GM23338 (cell line): ENCODE measurements at regions not wholly inside any gene's neighbourhood (a gene's known extent, or its start where the extent isn't known, plus 50 kb on each side); places are given as distances from the start of the nearest gene placed in this dataset.
A peak's percentile ranks its signal among the peaks of the same experiment; 100 is the strongest.

ENCODE experiments used
- ATAC-seq: fragments of 200-7000 bp; cut with Tn5 transposase; 3 replicates; pipeline ENCODE4 v1.9.1; 2020
- DNase-seq: peaks from one replicate; pipeline ENCODE4 v3.0.0-alpha.2; 2015; ENCODE audit warnings: low spot score
- H2AFZ ChIP-seq: fragments of 200-600 bp; sonication (generic); 2 replicates; pipeline ENCODE4 v1.8.0; 2016; ENCODE audit warnings: antibody characterized with exemption, mild to moderate bottlenecking, moderate library complexity
- H3F3A ChIP-seq: fragments of 200-600 bp; sonication (generic); replicated peaks from 2 replicates; pipeline ENCODE4 v1.8.0; 2017; ENCODE audit warnings: antibody characterized with exemption, mixed run types, low read depth
- H3K27ac ChIP-seq: fragments of 200-600 bp; sonication (generic); 2 replicates; pipeline ENCODE4 v1.6.1; 2016; ENCODE audit warnings: low read depth
- H3K27me3 ChIP-seq: fragments of 200-600 bp; sonication (generic); 2 replicates; pipeline ENCODE4 v1.8.0; 2016; ENCODE audit warnings: mild to moderate bottlenecking, mixed run types, moderate library complexity; ENCODE audit not compliant: insufficient read depth
- H3K36me3 ChIP-seq: fragments of 200-600 bp; sonication (generic); 2 replicates; pipeline ENCODE4 v1.8.0; 2016; ENCODE audit warnings: mild to moderate bottlenecking; ENCODE audit not compliant: insufficient read depth
- H3K4me1 ChIP-seq: fragments of 200-600 bp; sonication (generic); 2 replicates; pipeline ENCODE4 v1.8.0; 2016; ENCODE audit warnings: mild to moderate bottlenecking, moderate library complexity; ENCODE audit not compliant: insufficient read depth
- H3K4me2 ChIP-seq: fragments of 200-600 bp; sonication (generic); 2 replicates; pipeline ENCODE4 v1.7.1; 2017; ENCODE audit warnings: mixed run types
- H3K4me3 ChIP-seq: fragments of 200-600 bp; sonication (generic); 2 replicates; pipeline ENCODE4 v1.6.1; 2016; ENCODE audit warnings: mixed run types
- H3K79me2 ChIP-seq: fragments of 200-600 bp; sonication (generic); replicated peaks from 2 replicates; pipeline ENCODE4 v1.8.0; 2017; ENCODE audit warnings: mild to moderate bottlenecking; ENCODE audit not compliant: insufficient read depth
- H3K9me2 ChIP-seq: fragments of 200-600 bp; sonication (generic); 2 replicates; pipeline ENCODE4 v1.8.0; 2017; ENCODE audit not compliant: insufficient read depth
- H4K20me1 ChIP-seq: fragments of 200-600 bp; sonication (generic); replicated peaks from 2 replicates; pipeline ENCODE4 v1.8.0; 2017; ENCODE audit warnings: mild to moderate bottlenecking; ENCODE audit not compliant: insufficient read depth
- H3K27ac Mint-ChIP-seq: 2 replicates; pipeline ENCODE4 v1.8.0; 2020; ENCODE audit warnings: inconsistent platforms, mild to moderate bottlenecking, moderate library complexity, mixed read lengths
- H3K27me3 Mint-ChIP-seq: 3 replicates; pipeline ENCODE4 v1.8.0; 2022; ENCODE audit warnings: low read depth, mild to moderate bottlenecking, moderate library complexity, mixed read lengths, inconsistent platforms; ENCODE audit not compliant: insufficient read depth, poor library complexity
- H3K36me3 Mint-ChIP-seq: 3 replicates; pipeline ENCODE4 v1.8.0; 2021; ENCODE audit warnings: low read depth, mild to moderate bottlenecking, inconsistent platforms, moderate library complexity, mixed read lengths
- H3K4me1 Mint-ChIP-seq: 3 replicates; pipeline ENCODE4 v1.8.0; 2020; ENCODE audit warnings: mild to moderate bottlenecking, inconsistent platforms, mixed read lengths
- H3K4me3 Mint-ChIP-seq: 3 replicates; pipeline ENCODE4 v1.8.0; 2021; ENCODE audit warnings: moderate library complexity, mild to moderate bottlenecking, inconsistent platforms, mixed read lengths
- H3K9me3 Mint-ChIP-seq: 3 replicates; pipeline ENCODE4 v1.8.0; 2020; ENCODE audit warnings: moderate library complexity, mild to moderate bottlenecking, inconsistent platforms, mixed read lengths
- CREB1 ChIP-seq: fragments of 250-450 bp; sonication (Bioruptor Pico); IDR thresholded peaks from 2 replicates; pipeline ENCODE4 v1.5.0; 2020; ENCODE audit warnings: low read depth, mild to moderate bottlenecking, moderate library complexity
- EZH2phosphoT487 ChIP-seq: fragments of 200-600 bp; sonication (generic); IDR thresholded peaks from one replicate; pipeline ENCODE4 v1.8.1; 2018; ENCODE audit warnings: antibody characterized with exemption; ENCODE audit not compliant: unreplicated experiment
- JUNB ChIP-seq: IDR thresholded peaks from one replicate; pipeline ENCODE4 v1.6.1; 2016; ENCODE audit warnings: antibody characterized with exemption; ENCODE audit not compliant: unreplicated experiment
- NANOG ChIP-seq: IDR thresholded peaks from 2 replicates; pipeline ENCODE4 v1.6.1; 2016; ENCODE audit warnings: antibody characterized with exemption, borderline replicate concordance
- ZNF331 ChIP-seq: fragments of 250-450 bp; sonication (Bioruptor Pico); IDR thresholded peaks from 2 replicates; pipeline ENCODE4 v1.5.0; 2020; ENCODE audit warnings: low read depth, mild to moderate bottlenecking, moderate library complexity
- TF ChIP-seq, protein P1 (sequence below), 2 experiments: fragments of 200-600 bp in 1 of 2; sonication (generic) in 1 of 2; conservative IDR thresholded peaks; 2 replicates each; pipeline versions ENCODE4 v1.5.1 to v1.6.1; 2016 to 2017; ENCODE audit warnings: antibody characterized with exemption in 2 of 2, low read depth in 2 of 2, mild to moderate bottlenecking in 2 of 2, moderate library complexity in 1 of 2
- TF ChIP-seq, protein P2 (sequence below): fragments of 250-450 bp; sonication (Bioruptor Pico); IDR thresholded peaks from 2 replicates; pipeline ENCODE4 v1.5.0; 2020; ENCODE audit warnings: mild to moderate bottlenecking, moderate library complexity

DNA sequence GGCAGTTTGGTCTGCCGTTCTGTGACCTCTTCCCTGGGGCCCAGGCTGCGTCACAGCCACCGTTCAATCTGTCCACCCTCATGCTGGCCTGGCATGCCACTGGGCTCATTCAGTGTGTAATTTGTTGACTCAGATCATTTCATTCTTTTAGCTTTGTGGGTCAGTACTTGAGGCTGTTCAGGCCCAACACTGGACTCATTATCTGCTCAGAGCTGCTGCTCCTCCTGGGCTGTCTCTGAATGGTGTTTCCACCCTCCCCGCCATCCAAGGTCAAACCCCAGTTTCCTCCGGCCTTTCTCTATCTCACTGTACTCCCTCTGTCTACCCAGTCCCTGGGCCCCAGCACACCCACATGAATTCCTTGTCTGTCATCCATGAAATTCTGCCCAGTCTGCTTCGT lies 152.4 kb upstream of the NCK2 start:
- Mint-ChIP-seq H3K9me3 (peaks cover 13% of the 10 kb centered on the region), H3K36me3 (peaks cover 7% of the 10 kb centered on the region), H3K27ac (peak overlapping the region; percentile 58), H3K4me3 (no peak overlapping the region), H3K4me1 (peaks cover 18% of the 10 kb centered on the region), H3K27me3 (no peaks in the 10 kb centered on the region)
- H3K27ac ChIP-seq, result no peak overlapping the region
- H3K79me2 ChIP-seq, result no peaks in the 10 kb centered on the region
- no peaks in the 10 kb centered on the region for H3K36me3 ChIP-seq
- 0 out of 2 replicates have a peak, but pooled peaks cover 4% of the 10 kb centered on the region for H3K4me1 ChIP-seq
- no peaks in the 10 kb centered on the region for H3K27me3 ChIP-seq
- no peak for DNase-seq
- no peak for ATAC-seq
- no peak overlapping the region for H3K4me3 ChIP-seq
- H2AFZ ChIP-seq, result no peak overlapping the region
- no peak overlapping the region for H3K4me2 ChIP-seq
- TF ChIP-seq EZH2phosphoT487 (no peak), NANOG (no peak), JUNB (no peak), CREB1 (CRISPR knock-in tag) (no peak), ZNF331 (CRISPR knock-in tag) (no peak)
- TF ChIP-seq, protein P1, sequence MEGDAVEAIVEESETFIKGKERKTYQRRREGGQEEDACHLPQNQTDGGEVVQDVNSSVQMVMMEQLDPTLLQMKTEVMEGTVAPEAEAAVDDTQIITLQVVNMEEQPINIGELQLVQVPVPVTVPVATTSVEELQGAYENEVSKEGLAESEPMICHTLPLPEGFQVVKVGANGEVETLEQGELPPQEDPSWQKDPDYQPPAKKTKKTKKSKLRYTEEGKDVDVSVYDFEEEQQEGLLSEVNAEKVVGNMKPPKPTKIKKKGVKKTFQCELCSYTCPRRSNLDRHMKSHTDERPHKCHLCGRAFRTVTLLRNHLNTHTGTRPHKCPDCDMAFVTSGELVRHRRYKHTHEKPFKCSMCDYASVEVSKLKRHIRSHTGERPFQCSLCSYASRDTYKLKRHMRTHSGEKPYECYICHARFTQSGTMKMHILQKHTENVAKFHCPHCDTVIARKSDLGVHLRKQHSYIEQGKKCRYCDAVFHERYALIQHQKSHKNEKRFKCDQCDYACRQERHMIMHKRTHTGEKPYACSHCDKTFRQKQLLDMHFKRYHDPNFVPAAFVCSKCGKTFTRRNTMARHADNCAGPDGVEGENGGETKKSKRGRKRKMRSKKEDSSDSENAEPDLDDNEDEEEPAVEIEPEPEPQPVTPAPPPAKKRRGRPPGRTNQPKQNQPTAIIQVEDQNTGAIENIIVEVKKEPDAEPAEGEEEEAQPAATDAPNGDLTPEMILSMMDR (conservative IDR thresholded peaks at IDR 0.05; ENCODE audit: low read depth in 2 of 2), result no peak
- TF ChIP-seq, protein P2, sequence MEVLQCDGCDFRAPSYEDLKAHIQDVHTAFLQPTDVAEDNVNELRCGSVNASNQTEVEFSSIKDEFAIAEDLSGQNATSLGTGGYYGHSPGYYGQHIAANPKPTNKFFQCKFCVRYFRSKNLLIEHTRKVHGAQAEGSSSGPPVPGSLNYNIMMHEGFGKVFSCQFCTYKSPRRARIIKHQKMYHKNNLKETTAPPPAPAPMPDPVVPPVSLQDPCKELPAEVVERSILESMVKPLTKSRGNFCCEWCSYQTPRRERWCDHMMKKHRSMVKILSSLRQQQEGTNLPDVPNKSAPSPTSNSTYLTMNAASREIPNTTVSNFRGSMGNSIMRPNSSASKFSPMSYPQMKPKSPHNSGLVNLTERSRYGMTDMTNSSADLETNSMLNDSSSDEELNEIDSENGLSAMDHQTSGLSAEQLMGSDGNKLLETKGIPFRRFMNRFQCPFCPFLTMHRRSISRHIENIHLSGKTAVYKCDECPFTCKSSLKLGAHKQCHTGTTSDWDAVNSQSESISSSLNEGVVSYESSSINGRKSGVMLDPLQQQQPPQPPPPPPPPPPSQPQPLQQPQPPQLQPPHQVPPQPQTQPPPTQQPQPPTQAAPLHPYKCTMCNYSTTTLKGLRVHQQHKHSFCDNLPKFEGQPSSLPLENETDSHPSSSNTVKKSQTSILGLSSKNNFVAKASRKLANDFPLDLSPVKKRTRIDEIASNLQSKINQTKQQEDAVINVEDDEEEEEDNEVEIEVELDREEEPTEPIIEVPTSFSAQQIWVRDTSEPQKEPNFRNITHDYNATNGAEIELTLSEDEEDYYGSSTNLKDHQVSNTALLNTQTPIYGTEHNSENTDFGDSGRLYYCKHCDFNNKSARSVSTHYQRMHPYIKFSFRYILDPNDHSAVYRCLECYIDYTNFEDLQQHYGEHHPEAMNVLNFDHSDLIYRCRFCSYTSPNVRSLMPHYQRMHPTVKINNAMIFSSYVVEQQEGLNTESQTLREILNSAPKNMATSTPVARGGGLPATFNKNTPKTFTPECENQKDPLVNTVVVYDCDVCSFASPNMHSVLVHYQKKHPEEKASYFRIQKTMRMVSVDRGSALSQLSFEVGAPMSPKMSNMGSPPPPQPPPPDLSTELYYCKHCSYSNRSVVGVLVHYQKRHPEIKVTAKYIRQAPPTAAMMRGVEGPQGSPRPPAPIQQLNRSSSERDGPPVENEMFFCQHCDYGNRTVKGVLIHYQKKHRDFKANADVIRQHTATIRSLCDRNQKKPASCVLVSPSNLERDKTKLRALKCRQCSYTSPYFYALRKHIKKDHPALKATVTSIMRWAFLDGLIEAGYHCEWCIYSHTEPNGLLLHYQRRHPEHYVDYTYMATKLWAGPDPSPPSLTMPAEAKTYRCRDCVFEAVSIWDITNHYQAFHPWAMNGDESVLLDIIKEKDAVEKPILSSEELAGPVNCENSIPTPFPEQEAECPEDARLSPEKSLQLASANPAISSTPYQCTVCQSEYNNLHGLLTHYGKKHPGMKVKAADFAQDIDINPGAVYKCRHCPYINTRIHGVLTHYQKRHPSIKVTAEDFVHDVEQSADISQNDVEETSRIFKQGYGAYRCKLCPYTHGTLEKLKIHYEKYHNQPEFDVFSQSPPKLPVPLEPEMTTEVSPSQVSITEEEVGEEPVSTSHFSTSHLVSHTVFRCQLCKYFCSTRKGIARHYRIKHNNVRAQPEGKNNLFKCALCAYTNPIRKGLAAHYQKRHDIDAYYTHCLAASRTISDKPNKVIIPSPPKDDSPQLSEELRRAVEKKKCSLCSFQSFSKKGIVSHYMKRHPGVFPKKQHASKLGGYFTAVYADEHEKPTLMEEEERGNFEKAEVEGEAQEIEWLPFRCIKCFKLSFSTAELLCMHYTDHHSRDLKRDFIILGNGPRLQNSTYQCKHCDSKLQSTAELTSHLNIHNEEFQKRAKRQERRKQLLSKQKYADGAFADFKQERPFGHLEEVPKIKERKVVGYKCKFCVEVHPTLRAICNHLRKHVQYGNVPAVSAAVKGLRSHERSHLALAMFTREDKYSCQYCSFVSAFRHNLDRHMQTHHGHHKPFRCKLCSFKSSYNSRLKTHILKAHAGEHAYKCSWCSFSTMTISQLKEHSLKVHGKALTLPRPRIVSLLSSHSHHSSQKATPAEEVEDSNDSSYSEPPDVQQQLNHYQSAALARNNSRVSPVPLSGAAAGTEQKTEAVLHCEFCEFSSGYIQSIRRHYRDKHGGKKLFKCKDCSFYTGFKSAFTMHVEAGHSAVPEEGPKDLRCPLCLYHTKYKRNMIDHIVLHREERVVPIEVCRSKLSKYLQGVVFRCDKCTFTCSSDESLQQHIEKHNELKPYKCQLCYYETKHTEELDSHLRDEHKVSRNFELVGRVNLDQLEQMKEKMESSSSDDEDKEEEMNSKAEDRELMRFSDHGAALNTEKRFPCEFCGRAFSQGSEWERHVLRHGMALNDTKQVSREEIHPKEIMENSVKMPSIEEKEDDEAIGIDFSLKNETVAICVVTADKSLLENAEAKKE (CRISPR knock-in tag), result no peak
- H4K20me1 ChIP-seq, result no peaks in the 10 kb centered on the region; the same call in 1 of the 2 replicates
- 0 out of 2 replicates have a peak, but pooled peaks cover 3% of the 10 kb centered on the region for H3K9me2 ChIP-seq
- H3F3A ChIP-seq, result no peaks in the 10 kb centered on the region
